Psoas muscle (tissue), 7 donors: ENCODE measurements at regions not wholly inside any gene's neighbourhood (a gene's known extent, or its start where the extent isn't known, plus 50 kb on each side); places are given as distances from the start of the nearest gene placed in this dataset.
A peak's percentile ranks its signal among the peaks of the same experiment; 100 is the strongest.

Experiments
- ATAC-seq, 4 donors: fragments of 200-7000 bp; cut with Tn5 transposase; one replicate each; pipeline ENCODE4 v1.9.1; 2020; ENCODE audit warnings: moderate library complexity in 3 of 4, mild to moderate bottlenecking in 2 of 4
- DNase-seq, 2 donors: peaks; one replicate each; pipeline ENCODE4 v3.0.0-alpha.2; 2020
- H3K27ac ChIP-seq: fragments of 200-600 bp; one replicate; pipeline ENCODE4 v1.8.0; 2022
- H3K27me3 ChIP-seq, 3 donors: fragments of 200-600 bp in 1 of 3; one replicate each; pipeline versions ENCODE4 v1.6.1 to v1.8.0; 2013 to 2022; ENCODE audit warnings: low read length in 2 of 3, mild to moderate bottlenecking in 2 of 3, moderate library complexity in 1 of 3; ENCODE audit not compliant: insufficient read depth in 3 of 3
- H3K36me3 ChIP-seq, 2 donors: fragments of 200-600 bp in 1 of 2; one replicate each; pipeline versions ENCODE4 v1.6.1 to v1.8.0; 2013 to 2022; ENCODE audit warnings: low read depth in 1 of 2, mild to moderate bottlenecking in 1 of 2, moderate library complexity in 1 of 2; ENCODE audit not compliant: insufficient read depth in 1 of 2
- H3K4me1 ChIP-seq: fragments of 200-600 bp; one replicate; pipeline ENCODE4 v1.8.0; 2022
- H3K4me3 ChIP-seq: fragments of 200-600 bp; one replicate; pipeline ENCODE4 v1.8.0; 2022; ENCODE audit warnings: mild to moderate bottlenecking
- H3K9me3 ChIP-seq: fragments of 200-600 bp; one replicate; pipeline ENCODE4 v1.8.0; 2022
- WGBS, 3 donors: extraction: QIAGEN DNeasy Blood & Tissue Kit; methylation state at CpG; one replicate each; pipeline versions ENCODE4 v1.1.6 to v1.1.7; 2013; 5-methylcytosine and 5-hydroxymethylcytosine counted together
- intact Hi-C, 2 donors: fragments of 100-400 bp; cut with DNase I; formaldehyde crosslinking; loops; one replicate each; pipeline versions ENCODE4 v1.11.0 to v1.14.2; 2022
- TF ChIP-seq, protein P1 (sequence below): fragments of 200-600 bp; IDR thresholded peaks from one replicate; pipeline ENCODE4 v1.8.0; 2022; ENCODE audit warnings: antibody characterized with exemption
- donor health status: healthy with polysubstance abuse.
- donor health status: DM: no; HTN: no; CAD: no; lungs with moderate emphysema.
- donor health status: Bipolar disorder and iron deficiency.
- donor health status: healthy.
- donor health status: DM: yes; HTN: yes; CAD: no.
- donor health status: DM: no; HTN: no; CAD: no.
- donor health status: DM: yes; HTN: yes; CAD: no.

DNA sequence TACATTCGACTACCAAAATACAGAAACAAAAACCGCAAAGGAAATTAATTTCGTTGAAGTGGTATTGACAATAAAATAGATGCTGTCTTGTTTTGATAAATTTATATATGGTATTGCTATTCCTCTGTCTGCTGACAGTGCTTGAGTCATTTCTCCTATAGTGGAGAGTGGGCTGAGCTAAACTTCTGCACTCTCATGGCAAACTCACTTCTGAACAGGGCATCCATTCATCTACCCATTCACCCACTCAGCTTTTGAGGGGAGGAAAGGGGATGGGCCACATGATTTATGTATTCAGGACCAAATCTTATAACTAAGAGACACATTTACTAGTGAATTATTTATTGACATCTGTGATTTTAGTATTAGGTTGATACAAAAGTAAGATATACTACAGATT lies 137.6 kb upstream of the PLXNA4 start:
- Histone ChIP-seq H3K27me3 (no peaks in the 10 kb centered on the region), H3K9me3 (no peaks in the 10 kb centered on the region), H3K27ac (no peak overlapping the region), H3K36me3 (no peaks in the 10 kb centered on the region), H3K4me1 (no peaks in the 10 kb centered on the region), H3K4me3 (no peak overlapping the region)
- DNase-seq = no peak
- intact Hi-C loops = no loop called here
- TF ChIP-seq, protein P1, sequence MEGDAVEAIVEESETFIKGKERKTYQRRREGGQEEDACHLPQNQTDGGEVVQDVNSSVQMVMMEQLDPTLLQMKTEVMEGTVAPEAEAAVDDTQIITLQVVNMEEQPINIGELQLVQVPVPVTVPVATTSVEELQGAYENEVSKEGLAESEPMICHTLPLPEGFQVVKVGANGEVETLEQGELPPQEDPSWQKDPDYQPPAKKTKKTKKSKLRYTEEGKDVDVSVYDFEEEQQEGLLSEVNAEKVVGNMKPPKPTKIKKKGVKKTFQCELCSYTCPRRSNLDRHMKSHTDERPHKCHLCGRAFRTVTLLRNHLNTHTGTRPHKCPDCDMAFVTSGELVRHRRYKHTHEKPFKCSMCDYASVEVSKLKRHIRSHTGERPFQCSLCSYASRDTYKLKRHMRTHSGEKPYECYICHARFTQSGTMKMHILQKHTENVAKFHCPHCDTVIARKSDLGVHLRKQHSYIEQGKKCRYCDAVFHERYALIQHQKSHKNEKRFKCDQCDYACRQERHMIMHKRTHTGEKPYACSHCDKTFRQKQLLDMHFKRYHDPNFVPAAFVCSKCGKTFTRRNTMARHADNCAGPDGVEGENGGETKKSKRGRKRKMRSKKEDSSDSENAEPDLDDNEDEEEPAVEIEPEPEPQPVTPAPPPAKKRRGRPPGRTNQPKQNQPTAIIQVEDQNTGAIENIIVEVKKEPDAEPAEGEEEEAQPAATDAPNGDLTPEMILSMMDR = no peak
- no peak for ATAC-seq
- WGBS, 3 donors = 91 to 94% (median 93%) methylated on average over 3 of the region's 3 CpGs

DNA sequence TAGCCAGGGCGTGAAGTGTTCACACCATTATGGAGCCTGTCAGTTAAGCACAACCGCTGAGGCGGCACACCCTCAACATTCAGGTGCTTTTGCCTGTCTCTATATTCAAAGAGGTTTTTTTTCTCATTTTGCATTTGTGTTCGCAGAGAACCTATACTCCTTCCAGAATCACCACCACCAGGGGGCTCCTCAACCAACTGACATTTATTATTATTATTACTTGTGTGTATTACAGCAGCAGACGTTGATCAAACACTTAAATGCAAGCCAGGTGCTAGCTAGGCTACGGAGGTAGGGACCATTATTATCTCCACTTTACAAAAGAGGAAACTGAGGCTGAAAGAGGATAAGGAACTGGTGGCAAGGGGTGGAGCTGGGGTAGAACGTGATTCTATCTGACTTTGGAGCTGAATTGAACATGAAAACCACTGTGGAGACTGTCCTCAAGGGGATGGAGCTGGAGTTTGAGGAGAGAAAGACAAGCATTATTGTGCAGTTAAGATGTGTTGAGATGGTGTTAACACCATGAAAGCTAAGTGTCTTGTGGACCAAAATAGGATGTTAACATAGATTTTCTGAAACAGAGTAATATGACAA lies 133.8 kb upstream of the PLXNA4 start:
- intact Hi-C loops = no loop called here
- Histone ChIP-seq H3K27me3 (no peaks in the 10 kb centered on the region), H3K36me3 (no peaks in the 10 kb centered on the region), H3K4me3 (no peak overlapping the region), H3K9me3 (no peaks in the 10 kb centered on the region), H3K4me1 (no peaks in the 10 kb centered on the region), H3K27ac (no peak overlapping the region)
- TF ChIP-seq, protein P1 = peak; percentile 39
- 60 to 72% (median 61%) methylated on average over 7 of the region's 7 CpGs for WGBS, 3 donors
- DNase-seq (no peak), ATAC-seq (no peak)

DNA sequence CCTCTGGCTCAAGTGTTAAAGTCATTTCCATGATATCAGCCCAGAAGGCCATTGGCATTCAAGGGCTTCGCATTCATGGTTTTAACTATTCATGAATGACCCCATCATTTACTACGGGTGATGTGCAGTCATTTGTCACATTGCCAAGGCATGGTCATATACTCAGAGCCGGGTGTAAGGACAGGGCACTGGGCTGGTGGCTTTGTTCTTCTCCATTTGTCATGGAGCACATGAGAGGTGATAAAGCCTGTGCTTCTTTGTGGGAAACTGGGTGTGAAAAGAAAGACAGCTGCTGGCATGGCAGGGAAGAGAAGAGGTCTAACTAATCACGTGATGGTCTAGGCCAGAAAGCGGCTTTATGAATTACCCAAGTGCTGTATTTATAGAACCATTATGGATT lies 132.2 kb upstream of the PLXNA4 start:
- H3K36me3 ChIP-seq = no peaks in the 10 kb centered on the region
- DNase-seq (no peak), ATAC-seq (no peak)
- H3K4me1 ChIP-seq = no peaks in the 10 kb centered on the region
- no peak overlapping the region for H3K27ac ChIP-seq
- TF ChIP-seq, protein P1 = no peak
- no peak overlapping the region for H3K4me3 ChIP-seq
- intact Hi-C loops = no loop called here
- no peaks in the 10 kb centered on the region for H3K27me3 ChIP-seq
- WGBS, 3 donors = 69 to 72% (median 71%) methylated on average over 5 of the region's 5 CpGs
- no peaks in the 10 kb centered on the region for H3K9me3 ChIP-seq

DNA sequence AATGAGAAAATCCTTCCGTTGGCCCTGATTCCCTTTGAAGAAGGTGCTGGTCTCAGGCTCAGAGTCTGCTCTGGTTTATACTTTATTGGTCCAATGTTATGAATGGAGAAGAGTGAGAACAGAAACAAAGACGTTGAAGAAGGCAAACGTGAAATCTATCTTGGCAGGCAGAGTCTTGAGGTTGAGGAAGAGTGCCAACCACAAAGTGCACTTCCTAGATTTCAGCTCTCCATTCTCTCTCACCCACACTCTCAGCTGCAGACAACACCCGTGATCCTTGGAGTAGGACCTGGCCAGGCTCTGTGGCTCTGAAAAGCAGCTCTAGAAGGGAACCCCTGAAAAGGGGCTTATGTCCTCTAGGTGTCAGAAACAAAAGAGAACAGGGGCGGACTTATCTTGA lies 128.9 kb upstream of the PLXNA4 start:
- Histone ChIP-seq H3K27ac (no peak overlapping the region), H3K4me1 (no peaks in the 10 kb centered on the region), H3K9me3 (no peaks in the 10 kb centered on the region), H3K36me3 (no peaks in the 10 kb centered on the region), H3K4me3 (no peak overlapping the region), H3K27me3 (no peaks in the 10 kb centered on the region)
- no peak for DNase-seq
- TF ChIP-seq, protein P1 = no peak
- WGBS, 3 donors = 49 to 69% (median 56%) methylated on average over 5 of the region's 5 CpGs
- ATAC-seq = no peak
- intact Hi-C loops = no loop called here

DNA sequence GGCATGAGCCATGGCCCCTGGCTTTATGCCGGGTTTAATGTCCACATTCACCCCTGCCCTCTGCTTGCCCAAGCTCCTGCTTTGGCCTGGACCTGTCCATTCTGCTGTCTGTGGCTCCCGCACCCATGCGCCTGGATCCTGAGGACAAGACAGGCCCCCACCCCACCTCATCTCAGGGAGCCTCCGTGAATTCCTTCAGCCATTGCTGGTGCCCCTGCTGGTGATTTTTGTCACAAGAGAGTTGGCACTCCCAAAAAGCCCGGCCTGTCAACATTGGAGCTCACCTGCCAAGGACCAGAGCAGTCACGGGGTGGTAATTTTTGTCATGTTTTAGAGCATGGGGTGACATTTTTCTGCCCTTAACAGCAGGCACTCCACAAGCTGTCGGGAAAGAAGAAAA lies 127.5 kb upstream of the PLXNA4 start:
- intact Hi-C loops = no loop called here
- H3K27ac ChIP-seq = no peak overlapping the region
- H3K27me3 ChIP-seq = peaks cover 0 to 2% (median 0%) of the 10 kb centered on the region in 3 donors
- H3K4me3 ChIP-seq = no peak overlapping the region
- H3K9me3 ChIP-seq = no peaks in the 10 kb centered on the region
- ATAC-seq = no peak
- TF ChIP-seq, protein P1 = no peak
- 77 to 83% (median 81%) methylated on average over 7 of the region's 7 CpGs for WGBS, 3 donors
- no peak for DNase-seq
- no peaks in the 10 kb centered on the region for H3K4me1 ChIP-seq
- H3K36me3 ChIP-seq = no peaks in the 10 kb centered on the region
